GM12873 (cell line): ENCODE measurements at regions not wholly inside any gene's neighbourhood (a gene's known extent, or its start where the extent isn't known, plus 50 kb on each side); places are given as distances from the start of the nearest gene placed in this dataset.

Source experiments
- CTCF ChIP-seq: IDR thresholded peaks from 2 replicates; pipeline ENCODE4 v1.5.1; 2012; ENCODE audit warnings: low read depth, mild to moderate bottlenecking, moderate library complexity, low read length, control low read depth; ENCODE audit not compliant: insufficient read depth; ENCODE audit errors: missing control alignments

DNA sequence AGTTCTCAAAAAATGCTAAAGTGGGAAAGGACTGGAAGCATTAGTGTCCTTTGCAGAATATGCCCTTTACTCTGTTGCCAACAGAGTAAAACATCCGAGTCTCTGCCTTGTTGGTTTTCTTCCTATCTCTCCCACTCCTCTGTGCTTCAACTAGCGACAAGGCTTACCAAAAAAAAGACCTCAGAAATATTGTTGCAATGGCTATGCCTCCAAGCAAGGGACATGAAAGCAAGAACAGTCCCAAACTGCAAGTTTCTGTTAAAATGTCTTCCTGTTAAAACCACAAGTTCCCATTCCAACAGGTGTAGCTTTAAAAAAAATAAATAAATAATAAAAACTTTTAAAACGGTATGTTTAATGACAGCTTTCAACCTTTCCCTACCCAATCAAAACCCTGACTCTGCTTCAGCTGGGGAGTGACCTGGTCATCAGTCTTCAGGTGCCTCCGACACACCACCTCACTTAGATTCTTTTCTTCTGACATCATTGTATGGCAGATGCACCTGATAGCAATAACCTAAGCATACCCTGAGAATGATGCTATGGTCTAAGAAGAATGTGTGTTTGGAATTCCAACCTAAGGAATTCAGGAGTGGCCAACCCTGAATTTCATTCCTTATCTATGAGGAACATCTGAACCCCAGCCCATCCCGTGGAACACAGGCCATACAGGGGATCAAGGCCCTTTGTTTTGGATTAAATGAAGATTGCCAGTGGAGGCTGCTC lies 81.0 kb downstream of the RPS29 start:
- no peak for TF ChIP-seq CTCF

DNA sequence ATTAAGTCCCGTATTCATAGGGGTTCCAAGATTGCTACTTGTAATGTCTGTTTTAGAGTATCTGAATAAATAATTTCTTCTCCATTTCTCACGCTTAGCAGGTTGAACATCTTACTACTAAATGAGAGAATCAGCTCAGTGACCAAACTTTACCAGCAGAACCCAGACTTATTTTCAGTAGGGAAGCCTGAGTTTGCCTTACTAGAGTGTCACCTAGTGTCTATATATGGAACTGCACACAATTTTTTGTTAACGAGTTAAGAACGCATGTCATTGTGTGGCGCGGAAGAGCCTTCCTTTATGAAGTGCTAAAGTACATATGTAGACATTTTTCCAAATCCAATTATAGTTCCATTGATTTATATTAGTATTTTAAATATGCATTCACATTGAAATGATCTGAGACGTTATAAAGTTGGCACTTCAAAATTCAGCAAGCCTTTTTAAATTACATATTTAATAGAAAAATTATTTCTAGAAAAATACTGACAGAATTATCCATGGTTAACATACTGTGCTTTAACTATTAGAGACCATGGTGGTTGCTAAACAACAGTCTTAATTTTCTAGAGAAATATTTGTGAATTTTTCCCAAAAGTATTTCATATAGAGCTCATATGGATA lies 88.3 kb downstream of the RPS29 start:
- TF ChIP-seq CTCF = peak; percentile 78

DNA sequence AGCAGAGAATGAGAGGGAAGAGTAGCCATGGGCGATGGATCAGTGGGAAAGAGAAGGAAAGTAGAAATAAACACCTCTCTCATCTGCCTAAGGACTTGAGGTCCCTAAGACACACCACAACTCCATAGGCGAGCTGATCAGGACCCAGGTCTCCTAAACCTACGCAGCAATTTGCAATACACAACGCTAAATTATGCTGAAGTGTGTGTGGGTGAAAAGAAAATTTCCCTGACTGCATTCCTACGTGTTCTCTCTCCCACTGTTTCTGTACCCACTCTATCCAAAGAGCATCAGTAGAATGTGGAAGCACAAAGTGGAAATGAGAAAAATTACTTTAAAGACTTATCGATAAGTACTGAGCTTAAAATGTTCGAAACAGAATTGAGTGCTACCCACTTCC lies 88.9 kb downstream of the RPS29 start:
- TF ChIP-seq CTCF = no peak

DNA sequence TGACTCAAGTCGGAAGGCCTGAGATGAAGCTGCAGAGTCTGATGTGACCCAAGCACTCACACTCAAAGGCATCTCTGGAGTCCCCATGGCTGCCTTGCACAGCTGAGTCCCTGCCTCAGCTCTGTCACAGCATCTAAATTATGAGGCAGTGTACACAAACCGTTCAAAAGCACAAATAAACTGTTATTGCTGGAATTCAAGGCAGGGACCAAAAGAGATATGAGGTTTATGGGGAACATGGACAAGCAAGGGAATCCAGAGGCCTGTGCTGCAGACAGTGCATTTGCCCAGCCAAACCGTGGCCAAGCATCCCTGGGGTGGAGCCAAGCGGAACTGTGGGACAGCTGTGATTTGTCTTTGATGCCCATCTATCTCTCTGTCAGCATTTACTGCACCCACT lies 91.3 kb downstream of the RPS29 start:
- TF ChIP-seq CTCF = no peak

- TF ChIP-seq CTCF = no peak
These were observed 92.6 kb downstream of the RPS29 start for GRCh38 chr14:49493557-49493956.

GRCh38 chr14:49492151-49492550 lies 94.0 kb downstream of the RPS29 start:
- TF ChIP-seq CTCF = no peak

GRCh38 chr14:49489341-49489740 lies 96.8 kb downstream of the RPS29 start:
- no peak for TF ChIP-seq CTCF
